T-helper 22 cell (primary cell): ENCODE measurements at regions not wholly inside any gene's neighbourhood (a gene's known extent, or its start where the extent isn't known, plus 50 kb on each side); places are given as distances from the start of the nearest gene placed in this dataset.
"Not testable (repeated sequence)": the region's sequence is repeated elsewhere in the genome, so short reads cannot be mapped to it uniquely, and the experiment has no call there.

Experiments used
- DNase-seq: peaks from one replicate; pipeline ENCODE4 v3.0.0-alpha.2; 2020; ENCODE audit warnings: low read depth

DNA sequence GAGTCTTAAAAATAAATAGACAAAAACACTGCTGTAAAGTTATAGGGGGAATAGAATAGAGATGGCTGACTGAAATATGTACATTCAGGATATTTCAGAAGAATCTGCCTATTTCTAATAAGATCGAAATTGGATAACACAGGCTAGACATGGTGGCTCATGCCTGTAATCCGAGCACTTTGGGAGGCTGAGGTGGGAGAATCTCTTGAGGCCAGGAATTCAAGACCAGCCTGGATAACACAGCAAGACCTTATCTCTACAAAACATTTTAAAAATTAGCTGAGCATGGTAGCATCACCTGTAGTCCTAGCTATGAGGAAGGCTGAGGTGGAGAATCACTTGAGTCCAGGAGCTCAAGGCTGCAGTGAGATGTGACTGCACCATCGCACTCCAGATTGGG lies 146.6 kb upstream of the CCDC150 start:
- no peak for DNase-seq

DNA sequence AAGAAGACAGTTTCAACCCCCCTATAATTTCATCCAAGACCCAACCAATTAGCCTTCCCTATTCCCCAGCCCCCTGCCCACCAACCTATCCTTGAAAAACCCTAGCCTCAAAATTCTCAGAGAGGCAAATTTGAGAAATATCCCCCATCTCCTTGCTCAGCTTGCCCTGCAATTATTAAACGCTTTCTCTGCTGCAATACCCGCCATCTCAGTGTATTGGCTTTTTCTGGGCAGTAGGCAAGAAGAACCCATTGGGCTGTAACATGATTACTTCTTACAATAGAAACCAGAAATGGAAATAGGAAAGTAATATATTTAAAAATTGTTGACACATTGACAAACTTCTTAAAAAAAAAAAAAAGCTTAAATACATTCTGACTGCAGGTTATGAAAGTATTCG lies 140.6 kb upstream of the CCDC150 start:
- DNase-seq: no peak

DNA sequence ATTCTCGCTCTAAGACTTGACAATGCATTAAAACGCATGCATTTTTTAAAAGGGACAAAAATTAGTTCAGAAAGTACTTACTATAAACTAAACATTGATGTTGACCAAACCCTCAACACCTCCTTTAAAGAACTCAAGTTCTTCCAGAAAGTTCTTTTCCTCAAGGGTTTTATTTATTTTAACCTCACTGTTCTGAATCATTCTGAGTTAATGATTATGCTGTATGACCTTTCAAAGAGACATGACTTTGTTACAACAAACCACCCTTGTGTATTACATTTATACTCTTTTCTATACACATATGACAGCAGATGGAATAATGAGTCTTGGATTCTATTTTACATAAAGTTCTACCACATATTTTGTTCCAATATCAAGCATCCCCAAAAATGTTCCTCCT lies 139.8 kb upstream of the CCDC150 start:
- DNase-seq: no peak

DNA sequence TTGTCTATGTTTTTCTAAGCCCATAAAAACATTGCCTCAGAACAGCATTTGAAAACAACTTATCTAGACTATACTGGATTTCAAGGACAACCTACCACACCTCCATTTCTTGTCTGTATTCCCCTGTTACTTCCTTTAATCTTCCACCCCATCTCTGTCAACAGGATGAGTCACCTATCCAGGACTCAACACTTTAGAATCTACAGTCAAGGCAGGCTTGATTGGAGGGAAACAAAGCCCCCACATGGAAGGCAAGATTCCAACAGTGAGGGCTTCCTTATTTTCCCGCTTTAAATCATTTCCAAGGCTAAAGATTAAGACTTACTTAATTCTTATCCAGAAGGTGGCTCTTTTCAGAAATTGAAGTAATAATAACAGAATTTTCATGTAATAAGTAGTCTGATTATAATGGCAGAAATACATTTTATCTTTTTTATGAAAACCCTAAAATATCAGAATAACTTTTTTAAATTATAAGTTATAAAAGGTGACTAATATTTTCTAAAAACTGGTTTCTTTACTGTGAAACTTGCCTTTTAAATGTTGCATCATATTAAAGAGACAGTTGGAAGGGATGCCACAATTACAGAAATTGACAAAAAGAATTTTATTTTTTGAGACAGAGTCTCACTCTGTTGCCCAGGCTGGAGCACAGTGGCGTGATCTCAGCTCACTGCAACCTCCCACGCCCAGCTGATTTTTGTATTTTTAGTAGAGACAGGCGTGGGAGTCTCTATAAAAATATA lies 138.7 kb upstream of the CCDC150 start:
- no peak for DNase-seq

DNA sequence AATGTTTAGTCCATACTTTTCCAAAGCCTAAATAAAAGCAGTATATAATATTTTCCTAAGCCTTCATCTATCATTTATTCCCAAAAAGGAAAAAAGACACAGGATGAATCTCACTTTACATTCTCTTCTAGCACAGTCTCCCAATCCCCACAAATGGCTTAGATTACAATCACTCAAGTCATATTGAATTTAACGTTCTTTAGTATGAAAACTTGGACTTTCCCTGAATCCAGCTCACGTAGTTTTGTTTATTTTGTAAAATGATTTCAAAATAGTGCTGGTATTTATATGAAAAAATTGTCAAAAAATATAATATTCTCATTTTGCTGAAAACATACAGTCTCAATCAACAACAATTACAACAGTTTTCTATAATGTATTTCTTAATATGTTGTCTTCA lies 137.7 kb upstream of the CCDC150 start:
- DNase-seq: no peak

DNA sequence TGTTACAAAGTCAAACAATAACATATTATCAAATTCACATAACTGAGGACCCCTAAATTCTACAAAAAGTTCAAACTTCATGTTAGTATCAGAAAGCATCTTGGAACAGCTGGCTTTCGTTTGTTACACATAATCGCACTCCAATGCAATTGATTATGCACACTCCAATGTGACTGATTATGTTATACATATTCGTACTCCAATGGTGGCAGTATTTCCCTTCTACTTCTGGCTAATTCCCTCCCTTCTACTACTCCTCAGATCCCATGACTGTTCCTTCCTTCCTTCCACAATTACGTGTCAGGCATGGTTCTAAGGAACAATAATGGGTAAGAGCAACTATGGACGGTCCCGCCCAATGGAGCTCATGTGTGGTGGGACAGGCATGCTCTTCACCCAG lies 137.1 kb upstream of the CCDC150 start:
- no peak for DNase-seq

DNA sequence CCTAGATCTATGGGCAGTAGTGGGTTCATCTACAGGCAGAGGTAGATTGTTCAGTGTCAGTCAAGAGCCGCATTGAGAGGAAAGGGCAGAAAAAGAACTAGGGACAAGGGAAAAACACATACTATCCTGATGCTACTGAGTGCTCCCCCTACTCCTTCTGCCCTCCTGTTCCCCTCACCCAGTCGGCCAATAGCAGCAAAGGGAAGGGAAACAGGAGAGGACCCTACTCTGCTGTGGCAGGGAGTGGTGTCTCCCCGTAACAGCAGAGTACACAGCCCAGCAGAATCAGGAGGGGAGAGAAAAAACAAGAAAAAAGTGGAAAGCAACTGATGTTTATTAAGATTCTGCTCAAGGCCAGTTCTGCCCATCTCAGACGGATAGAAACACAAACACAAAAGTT lies 136.1 kb upstream of the CCDC150 start:
- no peak for DNase-seq

DNA sequence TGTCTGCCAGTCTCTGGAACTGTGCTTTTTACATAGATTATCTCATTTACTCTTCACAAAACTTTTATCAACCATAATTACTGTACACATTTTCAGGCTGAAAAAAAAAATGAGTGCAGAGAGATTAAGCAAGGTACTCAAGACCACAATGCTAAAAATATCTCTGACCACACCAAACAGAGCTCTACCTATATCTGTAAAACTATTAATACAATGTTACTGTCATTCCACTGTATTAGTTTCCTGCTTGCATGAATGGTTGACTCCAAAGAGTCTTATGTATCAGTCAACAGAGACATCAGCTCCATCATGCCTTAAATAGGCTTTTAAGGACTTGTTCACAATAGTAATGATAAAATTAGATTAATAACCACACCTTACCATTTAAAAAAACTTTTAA lies 134.7 kb upstream of the CCDC150 start:
- no peak for DNase-seq

DNA sequence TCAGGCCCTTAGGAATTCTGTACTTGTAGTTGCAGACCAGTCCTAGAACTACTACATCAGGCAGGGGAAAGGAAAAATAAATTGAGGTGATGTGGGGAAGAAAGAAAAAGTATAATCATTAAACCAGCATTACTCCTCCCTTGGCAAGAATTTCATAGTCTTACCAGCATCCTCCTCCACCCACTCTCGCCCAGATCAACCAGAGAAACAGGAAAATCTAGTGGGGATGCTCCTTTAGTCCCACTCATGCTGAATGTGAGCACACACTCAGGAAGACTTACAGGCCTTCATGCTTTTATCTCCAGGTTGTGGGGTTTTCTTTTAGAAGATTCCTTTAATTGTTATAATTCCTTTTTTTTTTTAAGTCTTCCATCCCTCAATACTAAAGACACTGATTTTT lies 129.3 kb upstream of the CCDC150 start:
- no peak for DNase-seq

DNA sequence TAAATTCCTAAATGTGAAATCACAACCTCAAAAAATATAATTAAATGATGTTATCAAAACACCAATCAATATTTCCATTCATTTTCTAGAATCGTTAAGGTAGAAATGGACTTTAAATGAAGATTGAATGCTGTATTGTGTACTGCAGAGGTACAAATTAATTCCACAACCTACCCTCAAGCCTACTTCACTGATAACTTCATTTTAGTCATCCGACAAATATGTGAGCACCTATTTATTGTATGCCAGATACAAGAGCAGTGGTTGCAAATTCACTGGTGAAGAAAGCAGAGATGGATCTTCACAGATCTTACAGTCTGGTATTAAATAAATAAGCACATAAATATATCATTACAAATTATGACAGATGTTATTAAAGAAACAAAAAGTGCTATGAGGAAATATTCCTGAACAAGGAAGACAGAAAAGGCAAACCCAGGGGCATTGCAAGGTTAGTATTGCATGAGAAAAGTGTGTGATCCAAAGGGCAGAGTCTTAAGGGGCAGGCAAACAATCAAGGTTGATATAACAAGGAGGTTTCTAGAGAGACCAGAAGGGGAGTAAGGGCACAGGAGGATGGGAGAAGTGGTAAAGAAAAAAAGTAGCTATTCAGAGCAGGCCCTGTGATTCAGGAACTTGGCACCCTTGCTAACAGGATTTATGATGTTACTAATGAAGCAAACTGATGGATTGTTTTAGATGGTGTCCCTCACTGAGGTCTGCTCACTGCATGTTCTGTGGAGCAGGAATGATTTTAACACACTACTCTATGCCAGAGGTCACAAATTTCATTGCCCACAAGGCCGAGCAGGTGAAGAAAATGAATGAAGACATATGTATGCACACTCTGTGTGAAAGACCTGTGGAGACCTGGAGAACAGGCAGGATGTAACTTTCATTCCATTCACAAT lies 128.0 kb upstream of the CCDC150 start:
- DNase-seq: no peak

DNA sequence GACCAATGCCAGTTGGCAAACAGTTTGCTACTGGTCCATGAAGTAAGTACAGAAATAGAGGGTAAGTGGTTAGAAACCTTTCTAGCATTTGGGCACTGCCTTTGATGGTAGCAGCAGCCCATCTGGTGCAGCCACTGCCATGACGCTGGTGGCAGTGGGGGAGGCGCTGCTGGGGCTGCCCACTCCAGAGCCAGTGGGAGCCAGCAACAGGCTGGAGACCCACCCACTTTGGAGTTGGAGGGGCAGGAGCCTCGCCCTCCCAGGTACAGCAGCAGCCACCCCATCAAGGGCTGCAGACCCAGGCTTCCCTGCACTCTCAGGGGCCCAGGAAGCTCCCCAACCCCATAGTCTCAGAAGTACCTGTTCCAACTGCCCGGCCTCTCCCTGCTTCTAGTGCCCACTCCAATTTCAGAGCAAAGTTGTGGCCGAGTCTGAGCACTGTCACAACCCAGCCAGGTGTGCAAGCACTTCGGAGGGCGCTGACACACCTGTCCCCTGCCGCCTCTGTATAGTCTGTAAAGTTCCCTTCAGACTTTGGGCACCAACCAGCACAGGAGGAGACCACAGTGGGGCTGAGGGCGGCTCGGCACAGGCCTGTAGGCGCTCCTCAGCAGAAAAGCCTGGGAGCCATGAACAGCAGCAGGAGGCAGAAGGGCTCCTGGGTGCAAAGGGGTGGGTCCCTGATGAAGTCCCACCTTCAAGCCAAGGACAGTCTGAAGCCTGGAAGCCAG lies 125.6 kb upstream of the CCDC150 start:
- DNase-seq: no peak

DNA sequence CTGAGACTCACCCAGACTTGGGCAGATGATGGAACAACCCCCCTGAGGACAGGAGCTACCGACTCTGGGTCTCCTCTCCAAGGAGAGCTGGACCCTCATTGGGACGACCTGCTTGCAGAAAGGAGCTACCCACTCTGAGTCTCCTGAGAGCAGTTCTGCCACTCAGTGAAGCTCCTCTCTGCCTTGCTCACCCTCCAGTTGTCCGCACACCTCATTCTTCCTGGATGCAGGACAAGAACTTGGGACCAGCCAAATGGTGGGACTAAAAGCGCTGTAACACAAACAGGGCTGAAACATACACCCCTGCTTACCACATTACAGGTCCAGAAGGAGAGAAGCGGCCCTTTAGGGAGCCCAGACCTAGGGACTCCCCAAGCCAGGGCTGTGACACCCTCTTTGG lies 124.9 kb upstream of the CCDC150 start:
- no peak for DNase-seq

DNA sequence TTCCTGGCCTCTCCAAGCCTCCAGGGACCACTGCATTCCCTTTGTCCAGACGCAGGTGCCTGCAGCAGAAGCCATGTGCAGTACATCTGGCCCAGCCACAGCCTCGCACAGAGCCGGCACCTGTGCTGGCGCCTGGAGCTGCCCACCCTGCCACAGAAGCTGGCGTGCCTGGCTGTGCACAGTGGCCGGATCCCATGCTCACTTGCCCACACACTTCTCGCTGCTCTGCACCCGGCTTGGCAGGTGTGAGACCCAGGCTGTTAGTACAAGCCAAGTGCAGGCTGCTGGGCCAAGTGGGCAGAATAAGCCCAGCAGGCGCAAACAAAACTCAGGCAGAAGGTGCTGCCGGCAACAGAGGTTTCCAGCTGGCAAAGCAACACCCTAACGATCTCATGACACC lies 124.5 kb upstream of the CCDC150 start:
- no peak for DNase-seq

DNA sequence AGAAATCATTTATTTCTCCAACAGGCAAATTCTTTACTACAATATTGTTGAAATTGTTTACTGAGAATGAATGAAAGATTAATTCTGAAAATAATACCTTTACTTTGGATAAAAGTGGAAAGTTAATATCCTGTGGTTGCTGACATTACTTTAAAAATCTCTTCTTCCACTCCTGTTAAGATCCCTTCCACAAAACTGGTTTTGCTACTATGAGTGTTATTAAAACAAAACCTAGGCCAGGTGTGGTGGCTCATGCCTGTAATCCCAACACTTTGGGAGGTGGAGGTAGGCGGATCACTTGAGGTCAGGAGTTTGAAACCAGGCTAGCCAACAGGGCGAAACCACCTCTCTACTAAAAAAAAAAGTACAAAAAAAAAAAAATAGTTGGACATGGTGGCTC lies 123.9 kb upstream of the CCDC150 start:
- DNase-seq: no peak

DNA sequence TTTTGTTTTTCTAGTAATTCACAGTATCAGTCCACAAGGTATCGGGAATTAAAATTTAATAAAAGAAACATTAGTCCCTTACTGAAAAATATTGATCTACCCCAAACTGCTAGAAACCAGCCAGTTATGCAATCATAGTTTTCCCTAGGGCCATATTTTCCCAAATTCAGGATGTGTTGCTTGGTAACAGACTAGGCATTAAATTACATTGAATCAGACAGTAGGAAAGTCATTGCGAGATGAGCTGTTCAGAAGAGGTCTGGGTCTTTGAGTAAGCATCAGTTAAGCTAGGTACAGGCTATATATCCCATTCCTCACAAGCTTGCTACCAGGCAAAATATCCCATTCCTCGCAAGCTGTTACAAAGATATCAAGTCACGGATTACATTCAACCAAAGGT lies 123.0 kb upstream of the CCDC150 start:
- no peak for DNase-seq

DNA sequence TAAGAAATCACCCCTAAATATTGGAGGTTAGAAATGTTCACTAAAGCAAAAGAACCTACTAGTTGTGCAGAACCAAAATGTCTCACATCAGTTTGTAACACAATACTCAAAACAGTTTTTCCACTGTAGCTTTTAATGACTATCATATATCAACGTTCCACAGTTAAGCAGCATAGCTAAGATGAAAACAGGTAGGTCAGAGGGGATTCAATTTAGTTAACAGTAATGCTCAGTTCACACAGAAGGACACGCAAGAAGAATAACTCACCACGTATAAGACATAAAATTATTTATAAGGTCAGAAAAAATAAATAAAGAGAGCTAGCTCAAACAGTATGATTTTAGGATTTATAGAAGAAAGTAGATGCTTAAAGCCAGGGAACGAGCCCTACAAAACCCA lies 118.9 kb upstream of the CCDC150 start:
- no peak for DNase-seq

DNA sequence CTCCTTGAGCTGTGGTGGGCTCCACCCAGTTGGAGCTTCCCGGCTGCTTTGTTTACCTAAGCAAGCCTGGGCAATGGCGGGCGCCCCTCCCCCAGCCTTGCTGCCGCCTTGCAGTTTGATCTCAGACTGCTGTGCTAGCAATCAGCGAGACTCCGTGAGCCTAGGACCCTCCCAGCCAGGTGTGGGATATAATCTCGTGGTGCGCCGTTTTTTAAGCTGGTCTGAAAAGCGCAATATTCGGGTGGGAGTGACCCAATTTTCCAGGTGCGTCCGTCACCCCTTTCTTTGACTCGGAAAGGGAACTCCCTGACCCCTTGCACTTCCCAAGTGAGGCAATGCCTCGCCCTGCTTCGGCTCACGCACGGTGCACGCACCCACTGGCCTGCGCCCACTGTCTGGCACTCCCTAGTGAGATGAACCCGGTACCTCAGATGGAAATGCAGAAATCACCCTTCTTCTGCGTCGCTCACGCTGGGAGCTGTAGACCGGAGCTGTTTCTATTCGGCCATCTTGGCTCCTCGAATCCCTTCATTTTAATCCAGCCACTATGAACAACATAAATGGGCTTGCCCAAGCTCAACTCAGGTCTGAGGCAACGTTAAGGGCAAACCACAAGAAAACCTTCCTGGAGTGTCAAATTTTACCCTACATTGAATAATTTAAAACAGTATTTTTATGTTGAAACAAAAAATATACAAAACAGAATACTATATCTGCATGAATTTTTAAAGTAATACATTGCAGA lies 112.4 kb upstream of the CCDC150 start:
- DNase-seq: not testable (repeated sequence)

DNA sequence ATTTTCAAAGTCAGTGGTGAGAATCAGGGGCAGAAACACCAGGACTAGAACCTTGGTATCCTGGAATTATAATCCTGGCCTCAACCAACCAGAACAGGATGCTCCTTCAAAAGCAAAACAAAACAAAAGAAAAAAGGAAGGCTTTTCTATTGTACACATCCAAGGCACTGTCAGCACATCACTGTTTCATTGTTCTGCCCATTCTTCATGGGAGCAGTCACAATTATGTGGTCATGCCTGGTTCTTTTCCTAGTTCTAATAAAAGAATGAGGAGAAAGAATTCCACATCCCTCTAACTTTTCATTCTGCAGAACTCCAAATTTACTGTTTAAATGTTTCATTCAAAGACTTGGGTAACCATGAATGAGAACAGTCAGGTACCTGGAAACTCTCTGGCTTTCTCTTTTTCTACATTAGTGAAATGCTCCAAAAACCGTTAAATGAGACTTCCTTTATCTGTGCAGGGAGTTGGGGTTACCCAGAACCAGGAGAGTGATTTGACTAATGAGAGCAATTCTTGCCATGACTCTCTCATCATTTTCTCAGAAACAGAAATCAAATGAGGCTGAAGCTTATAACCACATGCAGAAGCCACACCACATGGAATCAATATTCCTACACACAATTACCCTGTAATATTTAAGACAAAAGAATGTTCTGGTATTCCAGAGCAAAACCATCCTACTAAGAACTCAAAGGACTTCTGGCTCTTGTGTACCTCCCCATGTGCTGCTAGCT lies 110.9 kb upstream of the CCDC150 start:
- DNase-seq: no peak

DNA sequence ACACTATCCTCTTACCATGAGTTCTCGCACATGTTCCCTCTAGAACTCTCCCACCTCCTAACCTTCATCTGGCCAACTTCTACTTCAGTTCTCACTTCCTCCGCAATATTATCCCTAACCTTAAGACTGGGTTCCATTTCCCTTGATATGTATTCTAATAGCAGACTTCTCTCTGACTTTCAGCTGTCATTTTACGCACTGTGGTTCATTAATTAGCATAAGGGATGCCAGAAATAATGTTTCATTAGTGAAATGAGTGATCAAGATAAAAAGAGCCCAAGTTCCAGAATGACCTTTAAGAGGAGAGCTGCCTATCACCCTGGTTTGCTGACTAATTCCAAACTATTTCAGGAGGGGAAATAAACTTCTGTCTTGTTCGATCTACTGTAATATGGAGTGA lies 108.6 kb upstream of the CCDC150 start:
- no peak for DNase-seq

DNA sequence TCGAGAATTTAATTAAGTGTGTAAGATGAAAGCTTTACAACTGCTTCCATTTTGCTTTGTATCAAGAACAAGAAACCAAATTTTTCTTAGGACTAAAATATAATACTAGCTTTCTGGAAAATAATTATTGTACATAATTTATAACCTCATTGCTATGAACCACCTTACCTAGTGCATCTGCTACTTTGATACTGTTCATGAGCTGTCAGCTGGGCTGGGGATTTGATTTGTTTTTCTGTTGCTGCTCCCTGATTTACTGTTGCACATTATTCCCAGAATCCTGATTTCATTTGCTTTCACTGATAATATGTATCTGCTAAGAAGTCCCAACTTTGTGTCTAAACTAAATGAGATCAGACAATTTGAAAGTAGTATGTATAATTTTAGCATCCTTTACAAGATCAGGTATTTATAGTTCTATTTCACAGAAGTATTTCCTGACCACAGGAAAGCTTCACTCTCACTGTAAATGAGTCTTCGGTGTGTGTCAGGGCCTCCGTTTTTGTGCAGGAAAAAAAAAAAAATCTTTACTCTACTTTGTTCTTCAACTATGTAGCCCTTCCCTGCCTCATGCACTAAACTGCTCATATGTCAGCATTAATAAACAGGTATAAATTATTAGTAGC lies 105.6 kb upstream of the CCDC150 start:
- DNase-seq: no peak

DNA sequence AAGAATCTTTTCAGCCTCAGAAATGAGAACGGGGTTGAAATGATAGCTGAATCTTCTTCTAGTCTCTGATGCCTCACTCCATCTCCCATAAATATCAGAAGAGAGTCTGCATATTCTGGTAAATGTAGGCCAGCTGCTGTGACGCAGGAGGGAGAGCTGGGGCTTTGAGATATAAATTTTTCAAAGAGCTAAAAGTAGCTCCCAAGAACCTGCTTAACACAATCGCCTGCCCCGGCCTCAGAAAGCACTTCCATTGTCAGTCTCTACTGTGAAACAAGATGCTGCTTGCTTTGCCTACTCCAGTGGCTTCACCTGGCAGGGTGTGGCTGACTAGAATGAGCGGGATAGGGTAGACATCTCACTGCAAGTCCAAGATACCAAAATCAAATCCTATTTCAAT lies 105.0 kb upstream of the CCDC150 start:
- DNase-seq: no peak
